ENCODE measurements at regions not wholly inside any gene's neighbourhood (a gene's known extent, or its start where the extent isn't known, plus 50 kb on each side); places are given as distances from the start of the nearest gene placed in this dataset.

- TF ChIP-seq, protein P1, sequence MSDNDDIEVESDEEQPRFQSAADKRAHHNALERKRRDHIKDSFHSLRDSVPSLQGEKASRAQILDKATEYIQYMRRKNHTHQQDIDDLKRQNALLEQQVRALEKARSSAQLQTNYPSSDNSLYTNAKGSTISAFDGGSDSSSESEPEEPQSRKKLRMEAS (IDR thresholded peaks at IDR 0.05; ENCODE audit: low read depth) = no peak
- TF ChIP-seq ELF1 (IDR thresholded peaks at IDR 0.05) (no peak), RCOR1 (IDR thresholded peaks at IDR 0.05; ENCODE audit: low read length) (no peak), GATA2 (CRISPR knock-in tag; IDR thresholded peaks at IDR 0.05) (no peak), NRF1 (IDR thresholded peaks at IDR 0.05; ENCODE audit: low read depth, low read length) (no peak)
Observed at GRCh38 chr4:123821861-123822260, 425.3 kb downstream of the SPRY1 start (continued).

- CTCF ChIA-PET = no interaction called here
Observed at GRCh38 chr4:123822353-123822752, 425.8 kb downstream of the SPRY1 start.

More at GRCh38 chr4:123822353-123822752, 425.8 kb downstream of the SPRY1 start:
- no peaks in the 10 kb centered on the region for H3K9me3 ChIP-seq
- no peaks in the 10 kb centered on the region for H3K36me3 ChIP-seq (replicated peaks in 1 of 2; ENCODE audit: control insufficient read depth in 1 of 2, insufficient read depth in 2 of 2, low read length in 1 of 2)
- H3K9me2 ChIP-seq = no peaks in the 10 kb centered on the region
- H3K4me3 ChIP-seq (ENCODE audit: low read depth in 2 of 2, low read length in 1 of 2) = no peak overlapping the region
- POLR2A ChIA-PET = no interaction called here
- H3K4me2 ChIP-seq = no peak overlapping the region
- no peaks in the 10 kb centered on the region for H3K79me2 ChIP-seq (ENCODE audit: insufficient read depth)
- H3K27ac ChIP-seq (ENCODE audit: low read depth in 2 of 2, low read length in 1 of 2) = no peak overlapping the region
- H3K9ac ChIP-seq = no peak overlapping the region
- peaks cover 0 to 14% of the 10 kb centered on the region in 2 experiments; a peak in 2 of 4 replicates for H3K4me1 ChIP-seq (ENCODE audit: control insufficient read depth in 1 of 2, insufficient read depth in 2 of 2, low read depth in 1 of 2, low read length in 1 of 2)
- DNase-seq = no peak
- H4K20me1 ChIP-seq (ENCODE audit: insufficient read depth) = no peaks in the 10 kb centered on the region
- TF ChIP-seq NRF1 (IDR thresholded peaks at IDR 0.05; ENCODE audit: low read depth, low read length) (no peak), ELF1 (IDR thresholded peaks at IDR 0.05) (no peak), POLR2AphosphoS5 (IDR thresholded peaks at IDR 0.05; ENCODE audit: low read depth, low read length) (no peak), SIN3A (IDR thresholded peaks at IDR 0.05; ENCODE audit: borderline replicate concordance, low read depth, low read length) (no peak), SMC3 (IDR thresholded peaks at IDR 0.05; ENCODE audit: low read depth, low read length) (no peak), JUND (IDR thresholded peaks at IDR 0.05) (no peak), ZBTB33 (IDR thresholded peaks at IDR 0.05; ENCODE audit: borderline replicate concordance, low read depth) (no peak), MXI1 (IDR thresholded peaks at IDR 0.05; ENCODE audit: low read depth, low read length) (no peak)
- TF ChIP-seq, protein P1 (IDR thresholded peaks at IDR 0.05; ENCODE audit: low read depth) = no peak
- TF ChIP-seq, protein P2, sequence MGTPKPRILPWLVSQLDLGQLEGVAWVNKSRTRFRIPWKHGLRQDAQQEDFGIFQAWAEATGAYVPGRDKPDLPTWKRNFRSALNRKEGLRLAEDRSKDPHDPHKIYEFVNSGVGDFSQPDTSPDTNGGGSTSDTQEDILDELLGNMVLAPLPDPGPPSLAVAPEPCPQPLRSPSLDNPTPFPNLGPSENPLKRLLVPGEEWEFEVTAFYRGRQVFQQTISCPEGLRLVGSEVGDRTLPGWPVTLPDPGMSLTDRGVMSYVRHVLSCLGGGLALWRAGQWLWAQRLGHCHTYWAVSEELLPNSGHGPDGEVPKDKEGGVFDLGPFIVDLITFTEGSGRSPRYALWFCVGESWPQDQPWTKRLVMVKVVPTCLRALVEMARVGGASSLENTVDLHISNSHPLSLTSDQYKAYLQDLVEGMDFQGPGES (IDR thresholded peaks at IDR 0.05; ENCODE audit: low read depth, low read length) = no peak
- H2AFZ ChIP-seq (ENCODE audit: low read depth) = no peak overlapping the region
- H3K27me3 ChIP-seq (ENCODE audit: insufficient read depth) = no peaks in the 10 kb centered on the region
- peaks cover 15% of the 10 kb centered on the region for H3F3A ChIP-seq (replicated peaks; ENCODE audit: insufficient read depth)
- 74% methylated on average over 2 of the region's 2 CpGs for WGBS (ENCODE audit: low lambda C conversion rate)

Data from SK-N-SH (cell line).